Panc1 (cell line): ENCODE measurements at regions not wholly inside any gene's neighbourhood (a gene's known extent, or its start where the extent isn't known, plus 50 kb on each side); places are given as distances from the start of the nearest gene placed in this dataset.

Experiments
- ATAC-seq: fragments of 200-7000 bp; cut with Tn5 transposase; 2 replicates; pipeline ENCODE4 v1.9.1; 2020; ENCODE audit warnings: mild to moderate bottlenecking, moderate library complexity
- BruUV-seq: library from RNA; stranded (reverse); fragments of 400-500 nt; replicated peaks from 2 replicates; lab custom pipeline; 2021; lab: Mats Ljungman, UMichigan
- CTCF ChIA-PET: fragments of 300-600 bp; sonication (Branson Sonifier 250); formaldehyde crosslinking; loops from one replicate; lab custom pipeline; 2022; ENCODE audit warnings: antibody characterized with exemption; lab: Charles Lee
- POLR2A ChIA-PET: fragments of 300-600 bp; sonication (Branson Sonifier 250); formaldehyde crosslinking; loops from one replicate; lab custom pipeline; 2022; ENCODE audit warnings: antibody characterized with exemption; lab: Charles Lee
- DNase-seq: peaks from one replicate; pipeline ENCODE4 v3.0.0-alpha.2; 2010; ENCODE audit warnings: low read depth, low spot score
- H3K27ac ChIP-seq: 2 replicates; pipeline ENCODE4 v1.5.1; 2011; ENCODE audit warnings: mild to moderate bottlenecking, low read length, inconsistent platforms
- H3K27me3 ChIP-seq: fragments of 200-500 bp; sonication (Bioruptor generic); 2 replicates; pipeline ENCODE4 v1.6.0; 2014; ENCODE audit warnings: low read length, inconsistent platforms; ENCODE audit not compliant: control insufficient read depth, insufficient read depth
- H3K36me3 ChIP-seq: fragments of 200-500 bp; sonication (Bioruptor generic); 2 replicates; pipeline ENCODE4 v1.5.1; 2014; ENCODE audit warnings: inconsistent platforms, mild to moderate bottlenecking, low read length, moderate library complexity; ENCODE audit not compliant: control insufficient read depth, insufficient read depth
- H3K4me1 ChIP-seq: 2 replicates; pipeline ENCODE4 v1.5.1; 2011; ENCODE audit warnings: inconsistent platforms, mild to moderate bottlenecking, low read length, moderate library complexity; ENCODE audit not compliant: control insufficient read depth, insufficient read depth
- H3K4me3 ChIP-seq, 2 experiments: 2 replicates each; pipeline ENCODE4 v1.5.1; 2011 to 2012; ENCODE audit warnings: low read depth in 2 of 2, low read length in 2 of 2, mild to moderate bottlenecking in 2 of 2, inconsistent platforms in 1 of 2, moderate library complexity in 1 of 2
- H3K9me3 ChIP-seq: fragments of 200-500 bp; sonication (Bioruptor generic); 2 replicates; pipeline ENCODE4 v1.5.1; 2014; ENCODE audit warnings: low read depth, mild to moderate bottlenecking, inconsistent platforms, low read length, moderate library complexity; ENCODE audit not compliant: control insufficient read depth, insufficient read depth
- CTCF ChIP-seq: fragments of 450-650 bp; IDR thresholded peaks from 2 replicates; pipeline ENCODE4 v1.5.1; 2017; ENCODE audit warnings: mild to moderate bottlenecking
- POLR2AphosphoS5 ChIP-seq: IDR thresholded peaks from 2 replicates; pipeline ENCODE4 v1.6.1; 2012; ENCODE audit warnings: mild to moderate bottlenecking, low read depth, low read length, moderate library complexity
- SIN3A ChIP-seq: IDR thresholded peaks from 2 replicates; pipeline ENCODE4 v1.6.1; 2012; ENCODE audit warnings: low read depth, mild to moderate bottlenecking, low read length, moderate library complexity, borderline replicate concordance; ENCODE audit not compliant: insufficient read depth
- TCF7L2 ChIP-seq: IDR thresholded peaks from 2 replicates; pipeline ENCODE4 v1.6.1; 2011; ENCODE audit warnings: mild to moderate bottlenecking, low read depth, low read length, inconsistent platforms
- in situ Hi-C: cut with HindIII; loops from 2 replicates; pipeline ENCODE4 v1.10.0; 2016; ENCODE audit warnings: low sequenced_read_pairs, low pct_unique_long_range_greater_than_20kb
- intact Hi-C: fragments of 100-400 bp; cut with micrococcal nuclease; formaldehyde crosslinking; loops from one replicate; pipeline ENCODE4 v1.10.0; 2022; ENCODE audit not compliant: unreplicated experiment
- TF ChIP-seq, protein P1 (sequence below), 2 experiments: IDR thresholded peaks; 2 replicates each; pipeline ENCODE4 v1.6.1; 2011 to 2012; ENCODE audit warnings: low read depth in 2 of 2, control low read depth in 1 of 2, low read length in 1 of 2, mild to moderate bottlenecking in 1 of 2, moderate library complexity in 1 of 2; ENCODE audit not compliant: insufficient read depth in 1 of 2

DNA sequence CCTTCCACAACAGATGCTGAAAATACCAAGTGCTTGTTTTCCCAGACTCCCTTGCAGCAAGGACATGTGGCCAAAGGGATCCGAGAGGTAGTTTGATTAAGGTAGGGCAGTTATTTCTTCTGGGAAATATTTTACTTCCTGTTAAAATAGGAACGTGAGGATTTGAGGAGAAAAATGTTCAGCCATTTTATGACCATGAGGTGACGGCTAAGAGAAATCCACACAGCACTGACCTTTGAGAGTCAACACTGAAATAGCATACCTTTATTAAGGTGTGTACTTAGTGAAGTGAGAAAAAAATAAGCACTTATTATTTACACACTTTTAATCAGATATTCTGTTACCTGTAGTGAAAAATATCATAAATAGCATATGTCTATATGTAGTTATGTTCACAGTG lies 133.9 kb downstream of the PPP1R3A start:
- TF ChIP-seq TCF7L2 (no peak), CTCF (no peak), POLR2AphosphoS5 (no peak), SIN3A (no peak)
- TF ChIP-seq, protein P1, sequence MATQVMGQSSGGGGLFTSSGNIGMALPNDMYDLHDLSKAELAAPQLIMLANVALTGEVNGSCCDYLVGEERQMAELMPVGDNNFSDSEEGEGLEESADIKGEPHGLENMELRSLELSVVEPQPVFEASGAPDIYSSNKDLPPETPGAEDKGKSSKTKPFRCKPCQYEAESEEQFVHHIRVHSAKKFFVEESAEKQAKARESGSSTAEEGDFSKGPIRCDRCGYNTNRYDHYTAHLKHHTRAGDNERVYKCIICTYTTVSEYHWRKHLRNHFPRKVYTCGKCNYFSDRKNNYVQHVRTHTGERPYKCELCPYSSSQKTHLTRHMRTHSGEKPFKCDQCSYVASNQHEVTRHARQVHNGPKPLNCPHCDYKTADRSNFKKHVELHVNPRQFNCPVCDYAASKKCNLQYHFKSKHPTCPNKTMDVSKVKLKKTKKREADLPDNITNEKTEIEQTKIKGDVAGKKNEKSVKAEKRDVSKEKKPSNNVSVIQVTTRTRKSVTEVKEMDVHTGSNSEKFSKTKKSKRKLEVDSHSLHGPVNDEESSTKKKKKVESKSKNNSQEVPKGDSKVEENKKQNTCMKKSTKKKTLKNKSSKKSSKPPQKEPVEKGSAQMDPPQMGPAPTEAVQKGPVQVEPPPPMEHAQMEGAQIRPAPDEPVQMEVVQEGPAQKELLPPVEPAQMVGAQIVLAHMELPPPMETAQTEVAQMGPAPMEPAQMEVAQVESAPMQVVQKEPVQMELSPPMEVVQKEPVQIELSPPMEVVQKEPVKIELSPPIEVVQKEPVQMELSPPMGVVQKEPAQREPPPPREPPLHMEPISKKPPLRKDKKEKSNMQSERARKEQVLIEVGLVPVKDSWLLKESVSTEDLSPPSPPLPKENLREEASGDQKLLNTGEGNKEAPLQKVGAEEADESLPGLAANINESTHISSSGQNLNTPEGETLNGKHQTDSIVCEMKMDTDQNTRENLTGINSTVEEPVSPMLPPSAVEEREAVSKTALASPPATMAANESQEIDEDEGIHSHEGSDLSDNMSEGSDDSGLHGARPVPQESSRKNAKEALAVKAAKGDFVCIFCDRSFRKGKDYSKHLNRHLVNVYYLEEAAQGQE (IDR thresholded peaks at IDR 0.05; ENCODE audit: insufficient read depth in 1 of 2, low read depth in 2 of 2, low read length in 1 of 2): no peak
- ChIA-PET POLR2A (no interaction called here), CTCF (no interaction called here)
- BruUV-seq: no TSS peak
- DNase-seq (no peak), ATAC-seq (no peak)
- H3K27me3 ChIP-seq: no peaks in the 10 kb centered on the region
- H3K4me3 ChIP-seq: no peak overlapping the region
- no peak overlapping the region for H3K27ac ChIP-seq
- no peaks in the 10 kb centered on the region for H3K9me3 ChIP-seq
- intact Hi-C loops (no loop called here), in situ Hi-C loops (no loop called here)
- no peaks in the 10 kb centered on the region for H3K36me3 ChIP-seq
- H3K4me1 ChIP-seq: no peaks in the 10 kb centered on the region

GRCh38 chr7:113784316-113784715 lies 134.5 kb downstream of the PPP1R3A start:
- TF ChIP-seq, protein P1 (IDR thresholded peaks at IDR 0.05; ENCODE audit: insufficient read depth in 1 of 2, low read depth in 2 of 2, low read length in 1 of 2): no peak
- no peak for TF ChIP-seq CTCF
- TF ChIP-seq TCF7L2: no peak
- TF ChIP-seq POLR2AphosphoS5: no peak
- no peak for TF ChIP-seq SIN3A
- ChIA-PET CTCF (no interaction called here), POLR2A (no interaction called here)
- Histone ChIP-seq H3K27ac (no peak overlapping the region), H3K4me1 (no peaks in the 10 kb centered on the region), H3K4me3 (no peak overlapping the region), H3K36me3 (no peaks in the 10 kb centered on the region), H3K27me3 (no peaks in the 10 kb centered on the region), H3K9me3 (no peaks in the 10 kb centered on the region)
- no peak for DNase-seq
- intact Hi-C loops (no loop called here), in situ Hi-C loops (no loop called here)
- no TSS peak for BruUV-seq
- no peak for ATAC-seq
